Astrocyte (in vitro differentiated cells and primary cell): ENCODE measurements at regions not wholly inside any gene's neighbourhood (a gene's known extent, or its start where the extent isn't known, plus 50 kb on each side); places are given as distances from the start of the nearest gene placed in this dataset.

Experiments used
- DNase-seq: peaks from one replicate; pipeline ENCODE4 v3.0.0-alpha.2; 2010; ENCODE audit warnings: low read depth
- FAIRE-seq: peaks from 2 replicates; lab custom pipeline; 2011; peaks lifted over from hg19 to GRCh38; lab: Jason Lieb, UNC
- H2AFZ ChIP-seq: 2 replicates; pipeline ENCODE4 v1.6.0; 2012; ENCODE audit warnings: low read depth, low read length, inconsistent platforms
- H3K27ac ChIP-seq: 2 replicates; pipeline ENCODE4 v1.5.1; 2011; ENCODE audit warnings: low read depth, low read length, inconsistent platforms
- H3K27me3 ChIP-seq: 2 replicates; pipeline ENCODE4 v1.6.0; 2011; ENCODE audit warnings: low read length, inconsistent platforms; ENCODE audit not compliant: insufficient read depth
- H3K36me3 ChIP-seq: 2 replicates; pipeline ENCODE4 v1.5.1; 2011; ENCODE audit warnings: low read length, inconsistent platforms; ENCODE audit not compliant: insufficient read depth
- H3K4me1 ChIP-seq: 2 replicates; pipeline ENCODE4 v1.5.1; 2011; ENCODE audit warnings: low read length, inconsistent platforms; ENCODE audit not compliant: insufficient read depth
- H3K4me2 ChIP-seq: 2 replicates; pipeline ENCODE4 v1.6.0; 2012; ENCODE audit warnings: low read length, inconsistent platforms
- H3K4me3 ChIP-seq: 2 replicates; pipeline ENCODE4 v1.5.1; 2011; ENCODE audit warnings: low read depth, mild to moderate bottlenecking, low read length, inconsistent platforms; ENCODE audit not compliant: insufficient read depth
- H3K79me2 ChIP-seq: 2 replicates; pipeline ENCODE4 v1.6.0; 2012; ENCODE audit warnings: mild to moderate bottlenecking, low read length, inconsistent platforms; ENCODE audit not compliant: insufficient read depth
- H3K9ac ChIP-seq: 2 replicates; pipeline ENCODE4 v1.6.0; 2012; ENCODE audit warnings: mild to moderate bottlenecking, low read length, inconsistent platforms
- H3K9me3 ChIP-seq: 2 replicates; pipeline ENCODE4 v1.5.1; 2012; ENCODE audit warnings: low read depth, mild to moderate bottlenecking, low read length, inconsistent platforms; ENCODE audit not compliant: insufficient read depth
- H4K20me1 ChIP-seq: 2 replicates; pipeline ENCODE4 v1.6.0; 2012; ENCODE audit warnings: low read length, inconsistent platforms; ENCODE audit not compliant: insufficient read depth
- H3K27ac Mint-ChIP-seq: one replicate; pipeline ENCODE4 v1.8.0; 2021; ENCODE audit warnings: mild to moderate bottlenecking, mixed read lengths; ENCODE audit not compliant: unreplicated experiment
- H3K27me3 Mint-ChIP-seq: one replicate; pipeline ENCODE4 v1.8.0; 2021; ENCODE audit warnings: low read depth, mixed read lengths; ENCODE audit not compliant: unreplicated experiment
- H3K36me3 Mint-ChIP-seq: one replicate; pipeline ENCODE4 v1.8.0; 2021; ENCODE audit warnings: low read depth, mixed read lengths; ENCODE audit not compliant: unreplicated experiment
- H3K4me1 Mint-ChIP-seq: one replicate; pipeline ENCODE4 v1.8.0; 2021; ENCODE audit warnings: low read depth, mixed read lengths; ENCODE audit not compliant: unreplicated experiment
- H3K4me3 Mint-ChIP-seq: one replicate; pipeline ENCODE4 v1.8.0; 2021; ENCODE audit warnings: mild to moderate bottlenecking, moderate library complexity, mixed read lengths; ENCODE audit not compliant: unreplicated experiment
- H3K9me3 Mint-ChIP-seq: one replicate; pipeline ENCODE4 v1.8.0; 2021; ENCODE audit warnings: mild to moderate bottlenecking, mixed read lengths; ENCODE audit not compliant: unreplicated experiment
- CTCF ChIP-seq: IDR thresholded peaks from 2 replicates; pipeline ENCODE4 v1.5.1; 2011; ENCODE audit warnings: low read depth, mild to moderate bottlenecking, inconsistent platforms, low read length, moderate library complexity; ENCODE audit not compliant: insufficient read depth
- EZH2 ChIP-seq: IDR thresholded peaks from 2 replicates; pipeline ENCODE4 v1.6.1; 2012; ENCODE audit warnings: mild to moderate bottlenecking, low read length, inconsistent platforms; ENCODE audit not compliant: insufficient read depth

GRCh38 chr4:31175242-31175910 lies 455.2 kb downstream of the PCDH7 start:
- Mint-ChIP-seq H3K27ac (no peak overlapping the region), H3K9me3 (no peaks in the 10 kb centered on the region), H3K4me3 (no peak overlapping the region), H3K27me3 (no peaks in the 10 kb centered on the region), H3K4me1 (no peaks in the 10 kb centered on the region), H3K36me3 (no peaks in the 10 kb centered on the region)
- Histone ChIP-seq H3K36me3 (no peaks in the 10 kb centered on the region), H3K4me2 (peak overlapping the region; percentile 13), H3K4me1 (peaks cover 3% of the 10 kb centered on the region), H3K9me3 (no peaks in the 10 kb centered on the region), H3K9ac (no peak overlapping the region), H3K27ac (no peak overlapping the region), H3K79me2 (no peaks in the 10 kb centered on the region), H3K27me3 (no peaks in the 10 kb centered on the region), H2AFZ (no peak overlapping the region), H4K20me1 (no peaks in the 10 kb centered on the region), H3K4me3 (no peak overlapping the region)
- FAIRE-seq (no peak), DNase-seq (peak; percentile 44)
- TF ChIP-seq EZH2 (no peak), CTCF (no peak)

GRCh38 chr4:31183256-31183655 lies 463.1 kb downstream of the PCDH7 start:
- H3K36me3 ChIP-seq, result no peaks in the 10 kb centered on the region
- no peaks in the 10 kb centered on the region for H3K27me3 ChIP-seq
- DNase-seq (no peak), FAIRE-seq (no peak)
- no peaks in the 10 kb centered on the region for H3K4me1 Mint-ChIP-seq
- peaks cover 3% of the 10 kb centered on the region for H3K9me3 Mint-ChIP-seq
- no peak overlapping the region for H3K4me3 ChIP-seq
- no peaks in the 10 kb centered on the region for H3K9me3 ChIP-seq
- TF ChIP-seq CTCF (no peak), EZH2 (no peak)
- H4K20me1 ChIP-seq, result no peaks in the 10 kb centered on the region
- H3K9ac ChIP-seq, result no peak overlapping the region
- no peaks in the 10 kb centered on the region for H3K79me2 ChIP-seq
- no peaks in the 10 kb centered on the region for H3K27me3 Mint-ChIP-seq
- no peak overlapping the region for H3K27ac Mint-ChIP-seq
- no peak overlapping the region for H3K4me3 Mint-ChIP-seq
- no peak overlapping the region for H3K27ac ChIP-seq
- no peak overlapping the region for H2AFZ ChIP-seq
- H3K4me2 ChIP-seq, result no peak overlapping the region
- H3K36me3 Mint-ChIP-seq, result no peaks in the 10 kb centered on the region
- no peaks in the 10 kb centered on the region for H3K4me1 ChIP-seq

DNA sequence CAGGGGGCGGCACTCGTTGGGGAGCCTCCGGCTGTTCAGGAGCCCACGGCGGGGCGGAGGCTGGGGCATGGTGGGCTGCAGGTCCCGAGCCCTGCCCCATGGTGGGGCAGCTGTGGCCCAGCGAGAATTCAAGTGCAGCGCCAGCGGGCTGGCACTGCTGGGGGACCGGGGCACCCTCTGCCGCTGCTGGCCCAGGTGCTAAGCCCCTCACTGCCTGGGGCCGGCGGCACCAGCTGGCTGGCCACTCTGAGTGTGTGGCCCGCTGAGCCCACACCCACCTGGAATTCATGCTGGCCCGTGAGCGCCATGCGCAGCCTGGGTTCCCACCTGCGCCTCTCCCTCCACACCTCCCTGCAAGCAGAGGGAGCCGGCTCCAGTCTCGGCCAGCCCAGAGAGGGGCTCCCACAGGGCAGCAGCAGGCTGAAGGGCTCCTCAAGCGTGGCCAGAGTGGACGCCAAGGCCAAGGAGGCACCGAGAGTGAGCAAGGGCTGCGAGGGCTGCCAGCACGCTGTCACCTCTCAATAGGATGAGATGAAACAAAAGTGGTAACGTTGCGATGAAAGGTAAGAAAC lies 464.9 kb downstream of the PCDH7 start:
- FAIRE-seq (no peak), DNase-seq (no peak)
- Histone ChIP-seq H3K79me2 (no peaks in the 10 kb centered on the region), H4K20me1 (no peaks in the 10 kb centered on the region), H3K9ac (no peak overlapping the region), H3K27ac (no peak overlapping the region), H3K4me3 (no peak overlapping the region), H3K4me2 (no peak overlapping the region), H2AFZ (no peak overlapping the region), H3K36me3 (no peaks in the 10 kb centered on the region), H3K4me1 (no peaks in the 10 kb centered on the region), H3K27me3 (no peaks in the 10 kb centered on the region), H3K9me3 (no peaks in the 10 kb centered on the region)
- Mint-ChIP-seq H3K9me3 (peaks cover 3% of the 10 kb centered on the region), H3K36me3 (no peaks in the 10 kb centered on the region), H3K4me3 (no peak overlapping the region), H3K27ac (no peak overlapping the region), H3K27me3 (no peaks in the 10 kb centered on the region), H3K4me1 (no peaks in the 10 kb centered on the region)
- TF ChIP-seq CTCF (no peak), EZH2 (no peak)
